ENCODE measurements at regions not wholly inside any gene's neighbourhood (a gene's known extent, or its start where the extent isn't known, plus 50 kb on each side); places are given as distances from the start of the nearest gene placed in this dataset.

DNA sequence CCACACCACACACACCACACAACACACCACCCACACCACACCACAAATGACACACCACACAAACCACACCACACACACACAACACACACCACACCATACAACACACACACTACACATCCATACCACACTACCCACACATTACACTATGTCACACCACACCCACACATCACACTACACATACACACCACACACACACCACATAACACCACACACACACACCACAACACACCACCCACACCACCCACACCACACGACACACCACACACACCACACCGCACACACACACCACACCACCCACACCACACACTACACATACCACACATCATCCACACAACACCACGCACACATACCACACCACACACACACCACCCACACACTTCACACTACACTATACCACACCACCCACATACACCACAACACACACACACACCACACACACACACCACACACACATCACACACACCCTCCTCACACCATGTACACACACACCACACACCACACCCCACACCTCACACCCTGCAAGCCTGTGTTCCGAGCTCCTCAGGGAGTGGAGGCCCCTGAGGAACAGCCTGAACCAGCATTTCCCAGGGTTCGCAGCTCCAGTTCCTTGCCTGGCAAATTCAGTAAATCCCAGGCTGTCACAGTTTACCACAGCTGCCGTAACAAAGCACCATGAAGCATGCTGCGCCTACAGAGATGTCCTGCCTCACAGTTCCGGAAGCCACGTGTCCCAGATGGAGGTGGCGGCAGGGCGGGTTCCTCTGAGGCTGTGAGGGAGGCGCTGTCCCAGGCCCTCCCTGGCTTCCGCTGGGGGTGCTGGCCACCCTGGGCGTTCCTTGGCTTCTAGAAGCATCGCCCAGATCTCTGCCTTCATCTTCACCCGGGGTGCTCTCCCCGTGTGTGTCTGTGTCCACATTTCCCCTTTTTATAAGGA, 69.8 kb upstream of the ATP5PO start:
- H3K4me3 ChIP-seq (ENCODE audit: low read length), result no peak overlapping the region
- TF ChIP-seq ZNF274 (IDR thresholded peaks at IDR 0.05; ENCODE audit: low read depth, low read length), result no peak

DNA sequence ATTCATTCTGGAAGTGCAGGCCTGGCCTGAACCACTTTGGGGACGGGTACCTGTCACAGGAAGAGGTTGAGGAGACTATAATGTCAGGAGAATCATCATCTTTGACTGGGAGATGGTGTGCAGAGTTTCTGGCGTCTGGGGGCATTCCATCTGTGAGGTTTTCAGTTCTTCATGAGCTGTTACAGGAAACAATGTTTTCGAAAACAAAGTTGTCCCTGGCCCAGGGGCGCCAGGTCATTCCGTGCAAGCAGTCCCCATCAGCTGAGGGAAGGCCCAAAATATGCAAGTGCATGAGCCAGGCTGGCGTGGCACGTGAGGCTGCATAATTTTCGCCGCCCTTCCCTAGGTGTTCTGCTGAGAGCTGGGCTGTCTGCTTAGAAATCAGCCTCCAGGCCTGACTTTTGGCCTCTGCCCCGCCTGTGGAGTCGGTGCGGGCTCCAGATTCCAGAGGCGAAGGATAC, 68.4 kb upstream of the ATP5PO start:
- H3K4me3 ChIP-seq (ENCODE audit: low read length), result no peak overlapping the region
- TF ChIP-seq ZNF274 (IDR thresholded peaks at IDR 0.05; ENCODE audit: low read depth, low read length), result no peak

DNA sequence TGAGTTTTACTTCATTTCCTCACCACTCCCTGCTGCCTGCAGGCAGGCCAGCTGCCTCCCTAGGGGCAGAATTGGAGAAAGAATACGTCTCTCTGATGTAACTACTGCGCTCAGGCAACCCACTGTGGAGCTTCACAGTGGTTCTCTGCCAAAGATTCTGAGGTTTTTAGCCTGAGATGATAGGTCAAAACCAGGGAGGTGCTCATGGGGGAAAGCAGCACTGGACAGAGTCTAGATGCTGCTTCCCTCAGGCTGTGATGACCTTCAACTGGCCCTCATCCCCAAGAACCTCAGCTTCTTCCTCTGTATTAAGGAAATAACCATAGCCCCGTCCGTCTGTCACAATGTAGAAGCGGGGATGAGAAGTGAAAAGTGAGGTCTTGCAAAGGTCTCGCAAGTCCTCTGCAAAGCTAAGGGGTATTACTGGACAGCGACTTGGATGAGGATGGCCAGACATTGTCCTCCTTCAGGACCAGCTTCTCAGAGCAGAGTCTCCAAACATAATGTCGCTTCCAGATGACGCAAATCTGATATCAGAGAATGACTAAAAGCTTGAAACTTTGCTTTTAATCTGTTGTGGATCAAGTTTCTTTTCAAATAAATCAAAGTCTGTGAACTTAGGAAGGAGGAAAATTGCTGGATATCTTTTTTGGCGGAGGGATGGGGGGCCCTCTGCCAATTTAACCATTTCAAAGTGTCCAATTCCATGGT, 65.9 kb upstream of the ATP5PO start:
- TF ChIP-seq ZNF274 (IDR thresholded peaks at IDR 0.05; ENCODE audit: low read depth, low read length), result no peak

DNA sequence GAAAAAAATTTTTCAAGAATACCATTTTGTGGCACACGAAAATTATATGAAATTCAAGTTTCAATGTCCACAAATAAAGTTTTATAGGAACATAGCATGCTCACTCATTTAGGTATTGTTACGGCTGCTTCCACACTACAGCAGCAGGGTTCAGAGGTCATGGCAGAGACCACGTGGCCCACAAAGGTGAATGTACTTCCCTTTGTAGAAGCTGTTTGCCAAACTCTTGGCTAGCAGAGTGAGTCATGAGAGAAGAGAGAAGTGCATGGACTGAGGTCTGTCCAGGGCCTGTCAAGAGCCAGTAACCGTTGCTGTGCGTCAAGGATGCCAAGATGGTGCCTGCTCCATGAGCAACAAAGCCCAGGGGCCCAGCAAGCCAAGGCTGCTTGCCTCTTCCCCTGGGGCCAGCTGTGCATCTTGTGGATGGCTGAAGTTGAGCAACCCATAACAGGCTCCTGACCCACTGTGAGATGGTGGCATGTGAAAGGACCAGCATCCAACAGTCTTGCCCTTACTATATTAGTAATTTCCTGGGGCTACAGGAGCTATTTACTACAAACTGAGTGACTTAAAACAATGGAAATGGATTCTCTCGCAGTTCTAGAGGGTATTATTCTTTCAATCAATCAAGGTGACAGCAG, 64.8 kb upstream of the ATP5PO start:
- H3K4me3 ChIP-seq (ENCODE audit: low read length), result no peak overlapping the region
- no peak for TF ChIP-seq ZNF274 (IDR thresholded peaks at IDR 0.05; ENCODE audit: low read depth, low read length)

More for the DNA sequence above, 65.9 kb upstream of the ATP5PO start:
- no peak overlapping the region for H3K4me3 ChIP-seq (ENCODE audit: low read length)

DNA sequence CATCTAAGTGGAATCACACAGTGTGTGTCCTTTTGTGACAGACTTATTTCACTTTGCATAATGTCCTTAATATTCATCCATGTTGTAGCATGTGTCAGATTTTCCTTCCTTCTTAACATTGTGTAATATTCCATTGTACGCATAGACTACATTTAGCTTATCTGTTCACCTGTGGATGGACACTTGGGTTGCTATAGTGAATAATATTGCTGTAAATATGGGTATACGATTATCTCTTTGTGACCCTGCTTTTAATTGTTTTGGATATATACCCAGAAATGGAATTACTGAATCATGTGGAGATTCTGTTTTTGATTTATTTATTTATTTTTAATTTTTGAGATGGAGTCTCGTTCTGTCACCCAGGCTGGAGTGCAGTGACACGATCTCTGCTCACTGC, 63.0 kb upstream of the ATP5PO start:
- TF ChIP-seq ZNF274 (IDR thresholded peaks at IDR 0.05; ENCODE audit: low read depth, low read length), result no peak
- no peak overlapping the region for H3K4me3 ChIP-seq (ENCODE audit: low read length)

DNA sequence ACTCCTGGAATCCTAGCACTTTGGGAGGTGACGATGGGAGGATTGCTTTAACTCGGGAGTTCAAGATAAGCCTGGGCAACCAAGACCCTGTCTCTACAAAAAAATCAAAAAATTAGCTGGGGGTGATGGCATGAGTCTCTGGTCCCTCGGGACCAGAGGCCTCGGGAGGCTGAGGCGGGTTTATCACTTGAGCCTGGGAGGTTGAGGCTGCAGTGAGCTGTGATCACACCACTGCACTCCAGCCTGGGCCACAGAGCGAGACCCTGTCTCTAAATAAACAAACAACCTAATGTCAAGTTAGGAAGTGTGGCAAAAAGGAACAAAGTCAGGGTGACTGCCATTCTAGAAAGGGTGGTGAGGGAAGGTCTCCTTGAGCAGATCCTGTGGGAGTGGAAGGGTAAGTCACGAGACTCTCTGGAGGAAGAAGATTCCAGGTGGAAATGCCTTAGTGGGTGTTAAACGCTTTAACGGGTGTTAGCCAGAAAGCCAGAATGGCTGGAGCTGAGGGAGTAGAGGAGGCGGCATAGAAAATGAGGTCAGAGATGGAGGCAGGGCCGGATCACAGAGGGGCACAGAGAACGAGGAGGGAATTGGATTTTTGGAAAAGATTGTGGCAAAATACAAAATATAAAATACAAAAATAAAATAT, 62.2 kb upstream of the ATP5PO start:
- TF ChIP-seq ZNF274 (IDR thresholded peaks at IDR 0.05; ENCODE audit: low read depth, low read length), result no peak
- H3K4me3 ChIP-seq (ENCODE audit: low read length), result no peak overlapping the region

DNA sequence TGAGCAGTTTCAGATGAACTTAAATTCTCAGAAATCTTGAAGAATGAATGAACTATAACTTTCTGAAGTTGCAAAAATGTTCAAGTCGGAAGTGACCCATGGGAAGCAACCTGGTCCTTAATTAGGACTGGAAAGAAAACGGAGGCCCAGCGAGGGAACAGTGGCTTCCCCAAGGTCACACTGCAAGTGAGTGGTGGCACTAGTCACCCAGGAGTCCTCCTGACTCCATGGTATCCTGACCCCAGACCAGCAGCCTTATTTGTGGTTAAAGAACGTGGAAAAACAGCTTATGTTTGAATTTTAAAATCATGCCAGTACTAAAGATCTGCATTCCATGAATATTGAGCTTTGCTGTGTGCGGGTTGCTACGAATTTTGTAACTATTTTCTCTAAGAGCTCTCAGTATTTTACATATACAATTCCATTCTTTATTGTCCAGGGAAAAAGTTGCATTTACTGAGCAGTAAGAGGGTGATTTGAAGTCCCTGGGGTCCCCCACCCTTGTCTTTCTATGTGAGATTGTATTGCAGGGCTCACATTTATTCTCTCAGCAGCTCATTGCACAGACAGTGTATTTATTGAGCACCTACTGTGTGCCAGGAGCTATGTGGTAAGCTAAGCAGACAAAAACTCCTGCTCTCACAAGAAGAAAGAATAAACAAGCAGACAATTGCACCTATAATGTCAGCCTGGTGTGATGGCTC, 61.6 kb upstream of the ATP5PO start:
- no peak overlapping the region for H3K4me3 ChIP-seq (ENCODE audit: low read length)
- TF ChIP-seq ZNF274 (IDR thresholded peaks at IDR 0.05; ENCODE audit: low read depth, low read length), result no peak

DNA sequence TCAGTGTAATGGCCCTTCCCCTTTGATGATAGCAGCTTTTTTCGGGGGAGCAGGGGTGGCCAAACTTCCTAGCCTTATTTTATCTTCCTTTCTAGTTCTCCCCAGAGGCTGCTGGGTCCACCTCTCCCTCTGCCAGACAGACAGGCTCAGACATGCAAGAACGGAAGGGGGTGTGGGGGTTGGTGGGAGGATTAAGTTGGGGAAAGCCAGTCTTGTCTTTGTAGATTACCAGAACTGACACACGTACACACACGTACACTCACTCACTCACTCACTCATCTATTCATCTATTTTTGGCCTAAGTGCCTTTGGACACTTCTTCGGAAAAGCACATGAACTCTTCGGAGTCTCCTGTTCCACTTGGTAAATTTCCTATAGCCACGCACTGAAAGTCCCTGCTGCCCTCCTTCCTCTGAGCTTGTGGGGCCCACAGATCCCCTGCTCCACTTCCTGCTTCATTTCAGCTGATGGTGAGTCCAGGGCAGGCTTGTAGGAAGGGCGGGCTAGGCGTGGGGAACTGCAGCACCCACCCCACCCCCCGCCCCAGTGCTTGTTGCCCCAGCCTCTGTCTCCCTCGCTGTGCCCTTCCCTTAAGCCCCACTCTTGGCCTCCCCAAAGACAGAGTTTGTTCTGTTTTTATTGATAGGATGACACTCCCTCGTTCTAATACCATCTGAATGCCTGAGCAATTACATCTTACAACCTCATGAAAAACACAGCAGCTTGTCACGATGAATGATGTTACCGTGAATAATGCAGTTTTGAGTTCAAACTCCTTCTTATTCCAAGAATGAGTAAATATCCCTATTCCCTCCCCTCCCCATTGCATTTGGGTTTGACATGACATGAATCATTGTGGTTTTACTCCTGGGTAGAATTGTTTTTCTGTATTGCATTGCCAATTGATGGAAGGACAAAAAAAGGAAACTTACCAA, 60.7 kb upstream of the ATP5PO start:
- TF ChIP-seq ZNF274 (IDR thresholded peaks at IDR 0.05; ENCODE audit: low read depth, low read length), result no peak
- peak overlapping the region; percentile 25; the same call in 1 of the 2 replicates for H3K4me3 ChIP-seq (ENCODE audit: low read length)

DNA sequence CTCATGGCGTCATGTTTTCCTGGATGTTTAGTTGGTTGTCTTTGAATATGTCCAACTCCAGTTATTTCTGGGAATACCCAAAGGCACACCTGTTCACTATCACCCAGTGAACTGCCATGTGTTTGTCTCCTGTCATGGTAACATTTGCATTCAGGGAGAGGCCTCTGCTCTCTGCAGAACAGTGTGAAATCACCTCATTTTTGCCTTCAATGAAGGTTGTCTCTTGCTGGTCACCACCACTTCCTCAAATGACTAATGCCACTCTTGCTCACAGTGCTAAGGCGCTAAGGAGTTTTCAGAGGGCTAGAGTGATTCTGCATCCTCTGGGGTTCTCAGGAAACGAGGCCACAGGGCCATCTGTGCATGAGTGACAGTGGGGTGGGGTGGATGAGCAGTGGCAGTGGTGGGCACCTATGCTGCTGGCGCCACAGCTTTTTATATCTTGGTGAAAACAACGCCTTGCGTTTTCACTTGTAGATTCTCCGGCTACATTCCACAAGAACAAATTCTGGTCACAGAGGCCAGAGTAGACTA, 60.0 kb upstream of the ATP5PO start:
- H3K4me3 ChIP-seq (ENCODE audit: low read length), result peak overlapping the region; percentile 25; the same call in 1 of the 2 replicates
- no peak for TF ChIP-seq ZNF274 (IDR thresholded peaks at IDR 0.05; ENCODE audit: low read depth, low read length)

DNA sequence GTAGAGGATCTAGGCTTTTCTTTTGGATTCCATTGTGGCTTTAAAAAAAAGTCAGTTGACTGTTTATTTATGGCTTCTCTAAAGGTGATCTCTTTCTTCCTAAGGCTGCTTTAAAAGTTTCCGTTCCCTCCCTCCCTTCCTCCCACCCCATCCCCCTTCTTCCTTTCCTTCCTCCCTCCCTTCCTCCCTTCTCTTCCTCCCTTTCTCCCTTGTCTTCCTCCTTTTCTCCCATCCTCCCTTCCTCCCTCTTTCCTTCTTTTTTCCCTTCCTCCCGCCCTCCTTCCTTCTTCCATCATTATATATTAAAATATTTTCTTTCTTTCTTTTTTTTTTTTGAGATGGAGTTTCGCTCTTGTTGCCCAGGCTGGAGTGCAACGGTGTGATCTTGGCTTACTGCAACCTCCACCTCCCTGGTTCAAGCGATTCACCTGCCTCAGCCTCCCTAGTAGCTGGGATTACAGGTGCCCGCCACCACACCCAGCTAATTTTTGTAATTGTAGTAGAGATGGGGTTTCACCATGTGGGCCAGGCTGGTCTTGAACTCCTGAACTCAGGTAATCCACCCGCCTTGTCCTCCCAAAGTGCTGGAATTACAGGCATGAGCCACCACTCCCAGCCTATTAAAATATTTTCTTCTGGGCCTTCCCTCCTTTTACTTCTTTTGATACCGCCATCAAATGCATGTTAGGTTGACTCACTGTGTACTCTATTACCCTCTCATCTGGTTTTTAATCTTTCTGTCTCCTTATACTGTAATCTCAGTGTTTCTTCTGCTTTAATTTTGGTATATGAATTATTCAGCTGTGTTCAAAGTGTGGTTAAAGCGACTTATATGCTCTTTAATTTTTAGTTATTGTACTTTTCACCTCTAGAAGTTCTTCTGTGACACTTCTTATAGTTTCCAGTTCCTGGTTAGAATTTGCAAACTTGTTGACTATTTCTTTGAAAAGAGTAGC, 59.2 kb upstream of the ATP5PO start:
- no peak for TF ChIP-seq ZNF274 (IDR thresholded peaks at IDR 0.05; ENCODE audit: low read depth, low read length)
- H3K4me3 ChIP-seq (ENCODE audit: low read length), result no peak overlapping the region

DNA sequence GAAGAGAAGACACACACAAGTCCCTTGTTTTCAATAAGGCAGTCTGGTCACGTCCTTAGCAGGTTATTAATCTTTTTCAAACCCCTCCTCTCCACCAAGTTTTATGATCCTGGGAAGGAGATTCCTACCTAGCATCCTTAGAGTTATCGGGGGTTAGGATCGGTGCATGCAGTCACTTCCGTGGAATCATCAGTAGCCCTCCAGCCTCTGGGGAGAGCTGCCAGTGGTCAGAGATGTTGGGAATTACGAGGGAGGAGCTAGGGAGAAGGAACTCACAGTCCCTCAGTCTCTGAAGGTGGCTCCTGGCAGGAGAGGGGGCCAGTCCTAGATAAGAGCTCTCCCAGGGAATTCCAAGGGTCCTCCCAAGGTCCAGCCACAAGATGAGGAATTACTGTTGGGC, 57.7 kb upstream of the ATP5PO start:
- no peak overlapping the region for H3K4me3 ChIP-seq (ENCODE audit: low read length)
- TF ChIP-seq ZNF274 (IDR thresholded peaks at IDR 0.05; ENCODE audit: low read depth, low read length), result no peak

All from GM08714 (cell line).